ENCODE measurements at regions not wholly inside any gene's neighbourhood (a gene's known extent, or its start where the extent isn't known, plus 50 kb on each side); places are given as distances from the start of the nearest gene placed in this dataset.

- H3K27ac ChIP-seq, result peak overlapping the region in 1 of 21 experiments; percentile 33
- H3K4me3 ChIP-seq, result no peak overlapping the region
These were observed 405.8 kb downstream of the FGF9 start for GRCh38 chr13:22076658-22077057.

GRCh38 chr13:22077205-22077683 lies 406.4 kb downstream of the FGF9 start:
- Histone ChIP-seq H3K4me3 (no peak overlapping the region), H3K27ac (no peak overlapping the region)

- no peak overlapping the region for H3K27ac ChIP-seq
- no peak overlapping the region for H3K4me3 ChIP-seq
These were observed 406.9 kb downstream of the FGF9 start for GRCh38 chr13:22077764-22078163.

GRCh38 chr13:22079961-22080360 lies 409.1 kb downstream of the FGF9 start:
- no peak overlapping the region for H3K27ac ChIP-seq
- no peak overlapping the region for H3K4me3 ChIP-seq

GRCh38 chr13:22080832-22081231 lies 410.0 kb downstream of the FGF9 start:
- H3K4me3 ChIP-seq, result no peak overlapping the region
- H3K27ac ChIP-seq, result no peak overlapping the region

- Histone ChIP-seq H3K27ac (no peak overlapping the region), H3K4me3 (no peak overlapping the region)
These were observed 410.6 kb downstream of the FGF9 start for GRCh38 chr13:22081430-22081829.

- Histone ChIP-seq H3K4me3 (no peak overlapping the region), H3K27ac (no peak overlapping the region)
These were observed 411.2 kb downstream of the FGF9 start for GRCh38 chr13:22082030-22082429.

- no peak overlapping the region for H3K4me3 ChIP-seq
- H3K27ac ChIP-seq, result no peak overlapping the region
These were observed 411.7 kb downstream of the FGF9 start for GRCh38 chr13:22082437-22083100.

- no peak overlapping the region for H3K27ac ChIP-seq
- H3K4me3 ChIP-seq, result no peak overlapping the region
These were observed 414.1 kb downstream of the FGF9 start for GRCh38 chr13:22085001-22085400.

- Histone ChIP-seq H3K4me3 (no peak overlapping the region), H3K27ac (no peak overlapping the region)
These were observed 415.9 kb downstream of the FGF9 start for GRCh38 chr13:22086597-22087330.

- no peak overlapping the region for H3K4me3 ChIP-seq
- no peak overlapping the region for H3K27ac ChIP-seq
These were observed 419.2 kb downstream of the FGF9 start for GRCh38 chr13:22090106-22090505.

- Histone ChIP-seq H3K4me3 (no peak overlapping the region), H3K27ac (no peak overlapping the region)
These were observed 420.5 kb downstream of the FGF9 start for GRCh38 chr13:22091222-22091970.

- Histone ChIP-seq H3K4me3 (no peak overlapping the region), H3K27ac (peak overlapping the region in 1 of 21 experiments; percentile 29)
These were observed 421.1 kb downstream of the FGF9 start for GRCh38 chr13:22091971-22092300.

- Histone ChIP-seq H3K4me3 (no peak overlapping the region), H3K27ac (no peak overlapping the region)
These were observed 422.1 kb downstream of the FGF9 start for GRCh38 chr13:22092791-22093560.

- no peak overlapping the region for H3K27ac ChIP-seq
These were observed 424.9 kb downstream of the FGF9 start for GRCh38 chr13:22095794-22096193.

GRCh38 chr13:22099585-22099984 lies 428.7 kb downstream of the FGF9 start:
- Histone ChIP-seq H3K4me3 (no peak overlapping the region), H3K27ac (no peak overlapping the region)

More at GRCh38 chr13:22095794-22096193, 424.9 kb downstream of the FGF9 start:
- no peak overlapping the region for H3K4me3 ChIP-seq

- Histone ChIP-seq H3K4me3 (no peak overlapping the region), H3K27ac (no peak overlapping the region)
These were observed 431.4 kb downstream of the FGF9 start for GRCh38 chr13:22102271-22102670.

GRCh38 chr13:22103046-22104027 lies 432.5 kb downstream of the FGF9 start:
- H3K27ac ChIP-seq, result no peak overlapping the region
- H3K4me3 ChIP-seq, result no peak overlapping the region

- H3K27ac ChIP-seq, result no peak overlapping the region
- no peak overlapping the region for H3K4me3 ChIP-seq
These were observed 435.2 kb downstream of the FGF9 start for GRCh38 chr13:22106058-22106457.
